ENCODE measurements at regions not wholly inside any gene's neighbourhood (a gene's known extent, or its start where the extent isn't known, plus 50 kb on each side); places are given as distances from the start of the nearest gene placed in this dataset.

DNA sequence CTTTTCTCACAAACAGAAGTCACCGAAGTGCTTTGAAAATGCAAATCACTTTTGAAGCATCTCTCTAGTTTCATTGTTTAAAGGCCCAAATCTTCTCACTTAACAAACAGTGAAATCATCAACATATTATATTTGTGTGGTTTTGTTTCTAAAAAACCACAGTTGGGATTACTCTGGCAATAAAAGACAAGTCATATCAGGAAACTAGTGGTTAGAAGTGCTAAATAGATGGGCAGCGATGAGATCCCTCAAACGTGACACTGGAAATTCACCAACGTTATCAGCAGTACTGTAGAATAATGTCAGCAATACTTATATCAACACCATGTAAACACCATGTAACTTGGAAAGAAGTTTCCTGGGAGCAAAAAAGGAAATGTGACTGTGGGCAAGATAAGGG lies 893.5 kb downstream of the SUCLG1 start:
- DNase-seq (ENCODE audit: low read depth in 2 of 2) = no peak

DNA sequence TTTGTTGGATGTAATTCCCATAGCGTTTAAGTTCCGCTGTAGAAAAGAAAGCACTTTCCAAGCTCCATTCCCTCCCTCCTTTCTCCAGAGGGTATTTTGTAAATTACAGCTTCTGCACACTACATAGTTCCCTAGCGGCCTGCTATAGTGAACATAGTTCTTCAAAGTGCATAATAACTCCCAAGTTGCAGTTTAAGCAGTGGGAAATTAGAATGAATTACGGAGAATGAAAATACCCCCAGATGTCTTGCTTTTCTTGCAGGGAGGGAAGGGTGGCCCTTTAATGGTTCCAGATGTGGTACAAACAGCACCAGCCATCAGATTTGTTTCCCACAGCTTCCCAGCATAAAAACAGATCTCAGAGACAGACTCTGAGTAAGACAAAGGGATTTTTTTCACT lies 893.9 kb downstream of the SUCLG1 start:
- DNase-seq (ENCODE audit: low read depth in 2 of 2) = no peak

DNA sequence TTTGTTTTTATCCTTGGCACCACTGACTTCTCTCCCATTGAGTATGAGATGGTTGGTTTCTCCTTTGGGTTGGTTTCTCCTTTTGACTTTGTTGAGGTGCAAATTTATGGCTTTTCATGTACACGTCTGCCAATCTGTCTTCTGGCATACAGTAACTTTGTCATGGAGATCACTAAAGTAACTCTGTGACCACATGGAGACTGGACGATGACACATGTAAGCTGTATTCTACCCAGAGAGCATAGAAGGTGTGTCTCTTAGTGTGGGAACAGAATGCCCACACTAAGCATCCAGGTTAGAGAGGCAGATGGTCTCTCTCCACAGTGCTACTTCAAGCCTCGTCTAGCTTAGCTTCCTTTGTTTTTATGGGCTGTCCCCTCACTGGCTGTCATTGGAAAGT lies 897.5 kb downstream of the SUCLG1 start:
- DNase-seq (ENCODE audit: low read depth in 2 of 2) = no peak

DNA sequence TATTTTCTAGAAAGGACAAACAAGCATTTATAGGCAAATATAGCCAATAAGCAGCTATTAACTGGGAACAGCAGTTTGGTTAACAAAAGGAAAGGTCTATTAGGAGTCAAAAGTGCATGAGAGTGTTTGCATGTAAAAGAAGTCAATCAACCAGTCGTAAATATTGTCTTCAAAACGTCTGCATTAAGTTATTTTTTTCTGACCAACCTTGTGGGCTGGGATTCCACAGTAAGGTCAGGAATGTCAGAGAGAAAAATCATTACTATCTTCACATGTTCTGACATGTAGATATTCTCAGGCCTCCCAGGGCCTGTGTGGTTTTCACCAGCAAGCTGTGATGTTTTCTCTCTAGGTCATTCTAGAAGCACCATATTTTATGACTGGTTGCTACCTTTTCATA lies 922.5 kb downstream of the SUCLG1 start:
- no peak for DNase-seq (ENCODE audit: low read depth in 2 of 2)

DNA sequence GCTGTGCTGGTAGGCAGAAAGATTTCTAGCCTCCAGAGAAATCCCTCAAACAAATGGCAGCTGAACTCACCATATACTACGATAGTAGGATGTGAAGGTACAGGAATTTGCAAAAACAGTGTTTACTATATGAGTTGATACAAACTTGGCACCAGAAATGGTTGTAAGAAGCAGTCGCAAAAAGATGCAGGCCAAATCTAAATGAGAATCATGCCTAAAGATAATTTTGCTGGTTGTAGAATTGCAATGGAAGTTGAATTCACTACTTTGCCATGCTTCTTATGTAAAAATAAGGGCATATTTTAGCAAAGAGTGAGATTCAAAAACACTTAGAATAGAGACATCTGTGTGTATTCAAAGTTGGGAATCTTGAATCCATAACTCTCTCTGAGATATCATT lies 924.7 kb downstream of the SUCLG1 start:
- DNase-seq (ENCODE audit: low read depth in 2 of 2) = no peak

DNA sequence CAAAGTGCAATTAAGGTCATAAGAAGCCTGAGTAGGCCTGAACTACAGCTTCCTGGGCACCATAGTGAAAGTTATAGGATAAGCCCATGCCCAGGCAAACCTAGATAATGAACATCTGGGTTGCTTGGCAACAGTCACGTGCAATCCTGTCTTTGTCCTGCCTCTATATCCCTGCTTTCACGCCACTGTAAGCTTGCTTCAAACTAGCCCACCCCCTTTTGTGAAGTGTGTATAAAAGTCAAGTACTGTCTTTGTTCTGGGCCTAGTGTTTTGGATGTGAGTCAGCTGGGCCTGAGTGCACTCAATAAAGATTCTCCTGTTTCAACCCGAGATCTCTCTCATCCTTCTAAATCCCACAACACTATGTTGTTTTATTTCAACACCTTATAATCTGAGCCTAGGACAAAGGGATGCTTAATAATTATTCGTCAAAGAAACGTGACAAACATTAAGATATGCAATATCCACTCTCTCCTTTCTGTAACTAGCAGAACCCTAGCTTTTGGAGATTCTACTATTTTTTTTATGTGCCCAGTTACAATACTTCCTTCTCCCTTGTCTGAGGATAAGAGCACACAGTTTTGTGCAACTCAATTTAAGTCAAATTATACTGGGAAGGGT lies 927.8 kb downstream of the SUCLG1 start:
- DNase-seq (ENCODE audit: low read depth in 2 of 2) = no peak

DNA sequence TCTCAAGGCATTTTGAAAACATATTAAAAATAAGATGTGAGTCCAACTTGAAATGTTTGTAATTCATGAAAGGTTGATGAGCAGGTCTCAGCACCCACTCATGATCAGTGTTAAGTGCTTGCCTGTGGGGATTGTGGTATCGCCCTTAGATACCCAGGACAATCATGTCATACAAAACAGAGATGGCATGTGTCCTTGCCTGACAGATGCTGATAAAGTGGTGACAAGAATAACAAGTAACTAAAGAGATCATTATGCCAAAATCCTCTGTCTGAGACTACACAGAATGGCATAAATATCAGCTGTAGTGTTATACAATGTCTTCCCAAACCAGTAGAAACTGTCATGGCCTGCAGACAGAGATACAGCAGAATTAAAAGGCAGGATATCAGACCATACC lies 930.3 kb downstream of the SUCLG1 start:
- DNase-seq (ENCODE audit: low read depth in 2 of 2) = no peak

DNA sequence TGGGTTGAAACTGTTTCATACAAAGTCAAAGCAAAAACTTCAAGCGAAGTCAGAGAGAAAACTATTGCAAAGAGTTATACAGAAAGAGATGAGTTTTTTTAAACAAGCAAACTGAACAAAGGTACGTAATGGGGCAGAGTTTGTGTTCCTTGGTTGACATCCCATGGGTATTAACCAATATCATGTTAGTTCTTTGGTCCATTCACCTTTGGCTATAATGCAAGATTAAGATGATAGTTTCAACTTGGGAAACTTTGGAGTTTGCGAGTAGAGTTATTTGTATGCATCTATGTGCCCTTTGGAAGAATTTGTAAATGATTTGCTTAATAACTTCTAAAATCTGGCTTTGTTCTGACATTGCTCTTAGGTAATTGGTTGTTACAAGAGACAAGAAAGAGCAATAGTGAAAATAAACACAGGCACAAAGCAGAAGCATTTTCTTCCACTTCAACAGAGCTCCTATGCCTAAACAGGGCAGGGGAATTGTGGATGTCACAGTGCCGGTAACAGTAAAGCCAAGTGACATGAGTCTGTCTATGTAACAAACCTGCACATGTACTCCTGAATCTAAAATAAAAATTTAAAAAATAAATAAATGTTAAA lies 936.1 kb downstream of the SUCLG1 start:
- no peak for DNase-seq (ENCODE audit: low read depth in 2 of 2)

DNA sequence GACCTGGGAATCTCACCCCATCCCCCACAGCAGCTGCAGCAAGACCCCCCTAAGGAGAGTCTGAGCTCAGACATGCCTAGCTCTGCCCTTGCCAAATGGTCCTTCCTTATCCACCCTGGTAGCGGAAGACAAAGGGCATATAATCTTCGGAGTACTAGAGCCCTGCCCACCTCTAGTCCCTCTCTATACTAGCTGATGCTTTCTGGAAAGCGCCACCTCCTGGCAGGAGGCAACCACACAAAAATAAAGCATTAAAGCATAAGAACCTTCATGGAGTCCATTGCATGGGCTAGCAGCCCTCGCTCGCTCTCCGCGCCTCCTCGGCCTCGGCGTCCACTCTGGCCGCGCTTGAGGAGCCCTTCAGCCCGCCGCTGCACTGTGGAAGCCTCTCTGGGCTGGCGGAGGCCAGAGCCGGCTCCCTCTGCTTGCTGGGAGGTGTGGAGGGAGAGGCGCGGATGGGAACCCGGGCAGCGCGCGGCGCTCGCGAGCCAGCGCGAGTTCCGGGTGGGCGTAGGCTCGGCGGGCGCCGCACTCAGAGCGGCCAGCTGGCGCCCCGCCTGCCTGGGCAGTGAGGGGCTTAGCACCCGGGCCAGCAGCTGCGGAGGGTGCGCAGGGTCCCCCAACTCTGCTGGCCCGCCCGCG lies 941.2 kb downstream of the SUCLG1 start:
- DNase-seq (ENCODE audit: low read depth in 2 of 2) = no peak

DNA sequence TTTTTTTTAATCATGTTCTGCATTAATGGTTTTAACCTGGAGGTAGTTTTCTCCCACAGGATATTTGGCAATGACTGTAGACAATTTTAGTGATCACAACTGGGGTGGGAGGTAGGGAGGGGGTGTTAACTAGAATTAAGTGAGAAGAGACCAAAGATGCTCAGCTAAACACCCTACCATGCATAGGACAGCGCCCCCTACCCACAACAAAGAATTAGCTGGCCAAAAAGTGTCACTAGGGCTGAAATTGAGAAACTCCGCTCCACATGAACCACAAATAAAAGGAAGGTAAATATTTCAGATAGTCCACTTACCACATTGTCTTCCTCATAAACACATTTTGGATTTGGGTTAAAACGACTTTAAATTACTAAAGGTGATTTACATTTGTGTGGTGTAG lies 942.6 kb downstream of the SUCLG1 start:
- DNase-seq (ENCODE audit: low read depth in 2 of 2) = no peak

DNA sequence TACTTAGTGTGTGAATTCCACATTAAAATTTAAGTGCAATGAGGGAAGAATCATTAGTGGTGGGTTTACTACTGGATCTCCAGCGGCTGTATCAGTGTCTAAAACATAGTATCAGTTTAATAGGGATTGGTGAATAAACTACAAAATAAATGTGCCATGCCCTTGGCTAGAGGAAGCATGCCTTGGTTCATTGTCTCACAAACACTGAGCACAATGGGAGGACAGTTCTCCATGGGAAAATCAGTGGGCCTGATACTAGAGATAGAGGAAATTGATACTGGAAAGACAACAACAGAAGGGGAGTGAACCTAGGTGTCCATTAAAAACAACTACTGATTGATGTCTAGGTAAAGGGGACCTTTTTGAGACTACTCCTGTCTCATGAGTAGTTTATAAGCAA lies 971.6 kb downstream of the SUCLG1 start:
- DNase-seq (ENCODE audit: low read depth in 2 of 2) = no peak

DNA sequence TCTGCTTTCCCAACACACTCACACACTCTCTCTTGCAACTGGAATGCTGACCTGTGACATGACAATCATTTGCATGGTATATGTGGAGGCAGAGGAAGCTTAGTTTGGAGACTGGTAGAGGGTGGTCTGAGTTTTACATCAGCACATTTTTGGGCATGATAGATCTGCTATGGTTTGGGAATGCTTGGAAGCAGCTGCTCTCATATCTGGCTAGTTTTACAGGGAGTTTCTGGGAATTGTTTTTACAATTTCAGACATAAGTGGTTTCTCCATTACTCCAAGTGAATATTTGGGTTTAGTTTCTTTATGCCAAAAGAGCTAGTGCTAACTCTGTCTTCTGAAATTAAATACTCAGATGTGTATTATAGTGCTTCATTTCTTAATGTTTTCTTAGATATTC lies 977.6 kb downstream of the SUCLG1 start:
- no peak for DNase-seq (ENCODE audit: low read depth in 2 of 2)

DNA sequence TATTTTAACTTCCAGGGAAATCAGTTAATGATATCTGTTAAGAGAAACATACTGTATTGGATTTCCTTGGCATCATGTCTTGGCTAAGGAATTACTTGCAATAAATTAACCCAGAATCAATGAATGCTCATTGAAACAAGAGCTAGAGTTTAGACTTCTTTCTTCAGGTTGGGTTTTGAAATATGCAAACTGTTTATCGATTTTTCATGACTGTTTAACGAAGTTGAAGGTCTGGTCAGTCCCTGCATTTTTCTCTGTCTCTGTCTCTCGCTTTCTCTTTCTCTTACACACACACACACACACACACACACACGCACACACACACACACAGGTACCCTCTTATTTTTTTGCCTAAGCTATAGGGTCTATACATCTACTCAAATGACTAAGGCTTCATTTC lies 981.0 kb downstream of the SUCLG1 start:
- no peak for DNase-seq (ENCODE audit: low read depth in 2 of 2)

DNA sequence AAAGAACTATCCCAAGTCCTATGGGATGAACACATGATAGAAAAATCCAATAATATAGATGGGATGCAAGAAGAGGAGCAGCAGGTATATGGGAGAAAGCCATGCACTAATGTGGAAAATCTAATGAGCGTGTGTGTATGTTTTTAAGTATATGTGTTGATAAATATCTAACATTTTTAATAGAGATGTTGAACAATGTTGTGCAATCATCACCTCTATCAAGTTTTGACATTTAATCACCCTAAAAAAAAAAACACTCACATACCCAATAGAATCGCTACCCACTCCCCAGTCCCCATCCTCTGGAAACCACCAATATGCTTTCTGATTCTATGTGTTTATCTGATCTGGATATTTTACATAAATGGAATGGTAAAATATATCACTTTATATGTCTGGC lies 983.7 kb downstream of the SUCLG1 start:
- DNase-seq (ENCODE audit: low read depth in 2 of 2) = no peak

DNA sequence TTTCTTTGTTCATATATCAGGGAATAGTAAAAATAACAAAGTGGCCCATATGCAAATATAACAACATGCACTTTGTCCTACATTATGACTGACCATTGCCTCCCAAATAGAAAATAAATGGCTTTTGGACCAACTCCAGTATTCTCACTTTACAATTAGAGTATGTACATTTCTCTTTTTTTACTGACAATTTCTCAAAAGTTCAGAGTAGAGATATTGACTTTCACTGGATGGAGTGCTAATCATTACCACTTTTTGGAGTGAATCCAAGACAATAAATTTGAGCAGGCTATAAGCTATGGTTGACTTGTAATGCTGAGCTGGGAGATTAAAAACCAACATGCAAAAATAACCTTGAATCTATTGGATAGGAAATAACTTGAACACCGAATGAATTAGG lies 987.4 kb downstream of the SUCLG1 start:
- DNase-seq (ENCODE audit: low read depth in 2 of 2) = no peak

DNA sequence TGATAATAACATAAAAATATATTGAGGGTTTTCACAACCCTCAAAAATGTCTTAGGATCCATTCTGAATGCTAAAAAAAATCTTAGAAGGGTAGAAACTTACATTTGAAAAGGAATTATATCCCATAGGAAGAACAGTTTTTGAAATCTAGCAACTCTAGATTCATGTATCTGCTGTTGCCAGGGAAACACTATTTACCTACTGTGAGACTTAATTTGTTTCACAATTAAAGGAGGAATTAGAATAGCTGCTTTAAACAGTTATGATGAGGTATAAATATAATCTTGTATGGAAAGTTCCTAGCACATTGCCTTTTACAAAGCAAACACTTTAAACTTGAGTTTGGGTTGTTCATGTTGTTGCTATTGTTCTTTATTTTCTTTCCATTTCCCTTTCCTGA lies 988.2 kb downstream of the SUCLG1 start:
- DNase-seq (ENCODE audit: low read depth in 2 of 2) = no peak

DNA sequence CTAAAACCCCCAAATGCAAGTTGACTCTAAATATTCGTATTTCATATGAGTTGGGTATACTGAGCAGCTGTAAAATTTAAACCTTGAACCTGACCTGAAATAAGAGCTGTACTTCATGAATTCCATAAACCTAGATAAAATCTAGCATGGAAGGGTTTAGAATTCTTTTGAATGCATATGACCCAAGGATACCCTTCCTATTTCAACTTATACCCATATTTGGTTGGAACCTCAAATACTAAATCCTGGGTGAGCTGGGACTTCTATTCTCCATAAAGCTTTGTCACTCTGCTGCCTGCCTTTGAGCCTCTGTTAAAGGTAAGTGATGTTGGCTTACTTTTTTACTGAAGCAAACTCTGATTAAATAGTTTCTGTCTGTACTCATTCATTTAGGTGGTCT lies 994.6 kb downstream of the SUCLG1 start:
- DNase-seq (ENCODE audit: low read depth in 2 of 2) = no peak

DNA sequence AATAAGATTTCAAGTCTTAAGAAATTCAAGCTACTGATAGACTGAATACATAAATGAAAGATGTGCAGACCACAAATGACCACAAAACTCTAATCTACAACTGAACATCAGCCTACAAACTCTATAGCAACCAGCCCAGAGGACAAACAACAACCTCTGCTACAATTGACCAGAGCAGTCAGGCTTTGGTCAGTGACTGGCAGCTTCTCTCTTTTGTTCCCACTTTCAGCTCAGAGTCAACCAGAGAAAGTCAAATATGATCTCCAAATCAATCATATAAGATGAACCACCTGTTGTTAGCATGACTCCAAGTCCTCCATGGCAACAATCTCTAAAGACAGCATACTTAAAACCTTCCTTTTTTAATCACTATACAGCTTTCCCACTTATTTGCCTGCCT lies 996.2 kb downstream of the SUCLG1 start:
- no peak for DNase-seq (ENCODE audit: low read depth in 2 of 2)

DNA sequence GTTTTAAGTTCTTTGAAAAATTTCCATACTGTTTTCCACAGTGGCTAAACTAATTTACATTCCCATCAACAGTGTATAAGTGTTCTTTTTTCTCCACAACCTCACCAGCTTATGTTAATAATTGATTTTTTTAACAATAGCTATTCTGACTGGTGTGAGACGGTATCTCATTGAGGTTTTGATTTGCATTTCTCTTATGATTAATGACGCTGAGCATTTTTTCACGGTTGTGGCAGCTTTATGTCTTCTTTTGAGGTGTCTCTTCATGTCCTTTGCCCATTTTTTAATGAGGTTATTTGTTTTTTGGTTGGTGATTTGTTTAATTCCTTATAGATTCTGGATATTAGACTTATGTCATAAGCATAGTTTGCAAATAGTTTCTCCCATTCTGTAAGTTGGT lies 997.9 kb downstream of the SUCLG1 start:
- DNase-seq (ENCODE audit: low read depth in 2 of 2) = no peak

DNA sequence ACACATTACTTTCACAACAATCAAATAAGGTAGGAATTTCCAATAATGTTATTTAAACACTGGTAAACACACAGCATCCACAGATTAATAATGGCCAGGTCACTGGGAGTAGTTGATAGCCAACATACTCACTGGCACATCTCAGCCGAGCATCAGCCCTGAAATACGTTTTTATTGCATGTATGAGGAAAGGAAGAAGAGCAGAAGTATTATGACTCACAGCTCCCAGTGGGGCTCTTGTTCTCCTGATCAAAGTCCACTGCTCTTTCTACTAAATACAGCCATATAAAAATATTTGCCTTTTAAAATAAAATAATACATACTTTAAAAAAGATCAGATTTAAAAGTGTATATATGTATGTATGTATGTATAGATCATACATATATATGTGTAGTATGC lies 999.6 kb downstream of the SUCLG1 start:
- no peak for DNase-seq (ENCODE audit: low read depth in 2 of 2)

DNA sequence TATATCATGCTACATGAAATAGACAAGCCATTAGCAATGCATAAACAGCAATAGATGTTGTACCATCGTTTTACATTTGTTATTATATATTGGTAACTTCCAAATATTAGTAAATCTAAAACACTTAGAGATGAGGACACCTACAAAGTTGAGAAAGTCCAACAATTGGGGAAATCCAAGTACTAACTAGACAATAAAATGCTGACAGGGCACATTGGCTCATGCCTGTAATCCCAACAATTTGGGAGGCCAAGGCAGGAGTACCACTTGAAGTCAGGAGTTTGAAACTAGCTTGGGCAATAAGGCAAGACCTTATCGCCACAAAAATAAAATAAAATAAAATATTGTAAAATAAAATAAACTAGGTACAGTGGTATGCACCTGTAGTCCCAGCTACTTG lies 1023.1 kb downstream of the SUCLG1 start:
- no peak for DNase-seq (ENCODE audit: low read depth in 2 of 2)

DNA sequence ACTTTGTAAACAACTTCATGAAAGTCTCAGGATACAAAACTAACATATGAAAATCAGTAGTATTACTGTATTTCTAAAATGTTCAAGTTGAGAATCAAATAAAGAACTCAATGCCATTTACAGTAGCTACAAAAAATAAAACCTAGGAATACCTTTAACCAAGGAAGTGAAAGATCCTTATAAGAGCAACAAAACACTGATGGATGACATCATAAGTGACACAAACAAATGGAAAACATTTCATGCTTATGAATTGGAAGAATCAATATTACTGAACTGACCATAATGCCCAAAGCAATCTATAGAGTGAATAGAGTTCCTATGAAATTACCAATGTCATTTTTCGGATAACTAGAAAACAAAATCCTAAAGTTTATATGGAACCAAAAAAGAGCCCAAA lies 1038.1 kb downstream of the SUCLG1 start:
- no peak for DNase-seq (ENCODE audit: low read depth in 2 of 2)

DNA sequence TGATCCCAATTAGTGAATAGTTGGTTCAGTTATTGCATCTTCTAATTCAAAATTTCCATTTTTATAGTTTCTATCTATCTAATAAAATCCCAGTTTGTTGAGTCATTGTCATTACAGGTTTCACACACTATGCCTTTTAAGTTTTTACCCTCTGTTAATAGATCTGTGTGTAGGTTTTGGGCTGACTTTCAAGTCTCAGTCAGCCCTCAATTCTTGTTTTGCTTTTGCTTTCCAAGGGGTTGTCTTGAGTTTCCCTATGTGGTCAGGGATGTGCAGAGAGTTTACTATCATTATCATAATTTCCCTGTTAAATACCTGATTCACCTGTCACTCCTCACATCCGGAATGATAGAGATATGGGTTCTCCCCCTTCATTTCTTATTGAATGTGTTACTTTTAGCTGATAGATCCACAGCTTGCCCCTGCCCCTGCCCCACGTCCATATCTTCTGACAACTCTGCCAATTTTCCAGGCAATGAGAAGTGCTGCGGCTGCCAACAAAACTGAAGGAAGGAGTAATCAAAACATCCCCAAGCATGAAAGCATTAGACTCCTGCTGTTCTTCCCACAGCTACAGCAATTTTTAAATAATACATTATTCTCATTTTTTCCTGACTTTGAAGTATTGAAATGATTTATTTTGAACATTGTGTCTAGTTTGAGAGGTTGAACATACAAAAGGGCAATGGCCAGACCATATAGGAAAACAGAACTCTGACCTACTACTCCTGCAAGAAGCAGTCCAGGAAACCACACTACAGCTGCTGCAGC lies 1064.8 kb downstream of the SUCLG1 start:
- DNase-seq (ENCODE audit: low read depth in 2 of 2) = no peak
